HEK293 (cell line): ENCODE measurements at regions not wholly inside any gene's neighbourhood (a gene's known extent, or its start where the extent isn't known, plus 50 kb on each side); places are given as distances from the start of the nearest gene placed in this dataset.

Source experiments
- BCL11A ChIP-seq: fragments of 450-650 bp; formaldehyde crosslinking; IDR thresholded peaks from 2 replicates; pipeline ENCODE4 v1.5.1; 2016; ENCODE audit warnings: low read depth, missing biosample characterization, missing genetic modification characterization
- REST ChIP-seq: fragments of 450-650 bp; formaldehyde crosslinking; IDR thresholded peaks from 2 replicates; pipeline ENCODE4 v1.5.1; 2016; ENCODE audit warnings: missing biosample characterization, missing genetic modification characterization
- SETDB1 ChIP-seq: IDR thresholded peaks from one replicate; pipeline ENCODE4 v1.6.1; 2017; ENCODE audit warnings: mild to moderate bottlenecking, low read length, moderate library complexity, mixed read lengths; ENCODE audit not compliant: insufficient read length
- ZBTB44 ChIP-seq: fragments of 450-650 bp; IDR thresholded peaks from 2 replicates; pipeline ENCODE4 v1.5.1; 2018; ENCODE audit warnings: missing biosample characterization, mild to moderate bottlenecking, missing genetic modification characterization
- ZIC2 ChIP-seq: fragments of 450-650 bp; formaldehyde crosslinking; IDR thresholded peaks from 2 replicates; pipeline ENCODE4 v1.5.1; 2016; ENCODE audit warnings: missing biosample characterization, missing genetic modification characterization
- ZNF138 ChIP-seq: fragments of 450-650 bp; formaldehyde crosslinking; IDR thresholded peaks from 2 replicates; pipeline ENCODE4 v1.5.1; 2016; ENCODE audit warnings: missing biosample characterization, missing genetic modification characterization, borderline replicate concordance
- ZNF248 ChIP-seq: fragments of 450-650 bp; formaldehyde crosslinking; IDR thresholded peaks from 2 replicates; pipeline ENCODE4 v1.5.1; 2017; ENCODE audit warnings: missing biosample characterization, missing genetic modification characterization
- ZNF274 ChIP-seq, 2 experiments: fragments of 200-500 bp in 1 of 2; fragments of 450-650 bp in 1 of 2; sonication (Bioruptor generic) in 1 of 2; formaldehyde crosslinking in 1 of 2; IDR thresholded peaks; 2 replicates each; pipeline versions ENCODE4 v1.5.1 to v1.6.1; 2014 to 2016; ENCODE audit warnings: borderline replicate concordance in 1 of 2, inconsistent platforms in 1 of 2, low read length in 1 of 2, missing biosample characterization in 1 of 2, missing genetic modification characterization in 1 of 2
- ZNF670 ChIP-seq: fragments of 450-650 bp; formaldehyde crosslinking; IDR thresholded peaks from 2 replicates; pipeline ENCODE4 v1.5.1; 2016; ENCODE audit warnings: missing biosample characterization, missing genetic modification characterization, low read depth
- ZNF830 ChIP-seq: fragments of 450-650 bp; IDR thresholded peaks from 2 replicates; pipeline ENCODE4 v1.5.0; 2018; ENCODE audit warnings: missing biosample characterization, missing genetic modification characterization, low read depth, mild to moderate bottlenecking, moderate library complexity
- TF ChIP-seq, protein P1 (sequence below): fragments of 450-650 bp; formaldehyde crosslinking; IDR thresholded peaks from 2 replicates; pipeline ENCODE4 v1.5.1; 2016; ENCODE audit warnings: missing biosample characterization, missing genetic modification characterization
- TF ChIP-seq, protein P2 (sequence below): fragments of 450-650 bp; formaldehyde crosslinking; IDR thresholded peaks from 2 replicates; pipeline ENCODE4 v1.5.1; 2016; ENCODE audit warnings: missing biosample characterization, missing genetic modification characterization
- TF ChIP-seq, protein P3 (sequence below): fragments of 450-650 bp; formaldehyde crosslinking; IDR thresholded peaks from 2 replicates; pipeline ENCODE4 v1.5.1; 2016; ENCODE audit warnings: missing biosample characterization, missing genetic modification characterization, low read depth
- TF ChIP-seq, protein P4 (sequence below): fragments of 450-650 bp; formaldehyde crosslinking; IDR thresholded peaks from 2 replicates; pipeline ENCODE4 v1.5.1; 2016; ENCODE audit warnings: missing biosample characterization, missing genetic modification characterization

- no peak for TF ChIP-seq ZIC2 (tag by site-specific recombination)
- TF ChIP-seq, protein P1, sequence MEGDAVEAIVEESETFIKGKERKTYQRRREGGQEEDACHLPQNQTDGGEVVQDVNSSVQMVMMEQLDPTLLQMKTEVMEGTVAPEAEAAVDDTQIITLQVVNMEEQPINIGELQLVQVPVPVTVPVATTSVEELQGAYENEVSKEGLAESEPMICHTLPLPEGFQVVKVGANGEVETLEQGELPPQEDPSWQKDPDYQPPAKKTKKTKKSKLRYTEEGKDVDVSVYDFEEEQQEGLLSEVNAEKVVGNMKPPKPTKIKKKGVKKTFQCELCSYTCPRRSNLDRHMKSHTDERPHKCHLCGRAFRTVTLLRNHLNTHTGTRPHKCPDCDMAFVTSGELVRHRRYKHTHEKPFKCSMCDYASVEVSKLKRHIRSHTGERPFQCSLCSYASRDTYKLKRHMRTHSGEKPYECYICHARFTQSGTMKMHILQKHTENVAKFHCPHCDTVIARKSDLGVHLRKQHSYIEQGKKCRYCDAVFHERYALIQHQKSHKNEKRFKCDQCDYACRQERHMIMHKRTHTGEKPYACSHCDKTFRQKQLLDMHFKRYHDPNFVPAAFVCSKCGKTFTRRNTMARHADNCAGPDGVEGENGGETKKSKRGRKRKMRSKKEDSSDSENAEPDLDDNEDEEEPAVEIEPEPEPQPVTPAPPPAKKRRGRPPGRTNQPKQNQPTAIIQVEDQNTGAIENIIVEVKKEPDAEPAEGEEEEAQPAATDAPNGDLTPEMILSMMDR (tag by site-specific recombination): no peak
- TF ChIP-seq ZNF248: no peak
- TF ChIP-seq ZNF670 (tag by site-specific recombination): no peak
- no peak for TF ChIP-seq ZNF274 (IDR thresholded peaks at IDR 0.05; ENCODE audit: low read length)
- TF ChIP-seq ZNF274 (tag by site-specific recombination; IDR thresholded peaks at IDR 0.05; ENCODE audit: borderline replicate concordance): no peak
- no peak for TF ChIP-seq SETDB1
- TF ChIP-seq ZBTB44 (tag by site-specific recombination): no peak
- TF ChIP-seq, protein P2, sequence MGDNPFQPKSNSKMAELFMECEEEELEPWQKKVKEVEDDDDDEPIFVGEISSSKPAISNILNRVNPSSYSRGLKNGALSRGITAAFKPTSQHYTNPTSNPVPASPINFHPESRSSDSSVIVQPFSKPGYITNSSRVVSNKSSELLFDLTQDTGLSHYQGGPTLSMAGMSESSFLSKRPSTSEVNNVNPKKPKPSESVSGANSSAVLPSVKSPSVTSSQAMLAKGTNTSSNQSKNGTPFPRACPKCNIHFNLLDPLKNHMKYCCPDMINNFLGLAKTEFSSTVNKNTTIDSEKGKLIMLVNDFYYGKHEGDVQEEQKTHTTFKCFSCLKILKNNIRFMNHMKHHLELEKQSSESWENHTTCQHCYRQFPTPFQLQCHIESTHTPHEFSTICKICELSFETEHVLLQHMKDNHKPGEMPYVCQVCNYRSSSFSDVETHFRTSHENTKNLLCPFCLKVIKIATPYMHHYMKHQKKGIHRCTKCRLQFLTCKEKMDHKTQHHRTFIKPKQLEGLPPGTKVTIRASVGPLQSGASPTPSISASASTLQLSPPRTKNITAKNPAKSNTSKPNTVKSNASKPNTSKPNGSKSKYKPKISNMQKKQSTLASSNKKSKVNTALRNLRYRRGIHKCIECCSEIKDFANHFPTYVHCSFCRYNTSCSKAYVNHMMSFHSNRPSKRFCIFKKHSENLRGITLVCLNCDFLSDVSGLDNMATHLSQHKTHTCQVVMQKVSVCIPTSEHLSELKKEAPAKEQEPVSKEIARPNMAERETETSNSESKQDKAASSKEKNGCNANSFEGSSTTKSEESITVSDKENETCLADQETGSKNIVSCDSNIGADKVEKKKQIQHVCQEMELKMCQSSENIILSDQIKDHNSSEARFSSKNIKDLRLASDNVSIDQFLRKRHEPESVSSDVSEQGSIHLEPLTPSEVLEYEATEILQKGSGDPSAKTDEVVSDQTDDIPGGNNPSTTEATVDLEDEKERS (tag by site-specific recombination): no peak
- TF ChIP-seq, protein P3, sequence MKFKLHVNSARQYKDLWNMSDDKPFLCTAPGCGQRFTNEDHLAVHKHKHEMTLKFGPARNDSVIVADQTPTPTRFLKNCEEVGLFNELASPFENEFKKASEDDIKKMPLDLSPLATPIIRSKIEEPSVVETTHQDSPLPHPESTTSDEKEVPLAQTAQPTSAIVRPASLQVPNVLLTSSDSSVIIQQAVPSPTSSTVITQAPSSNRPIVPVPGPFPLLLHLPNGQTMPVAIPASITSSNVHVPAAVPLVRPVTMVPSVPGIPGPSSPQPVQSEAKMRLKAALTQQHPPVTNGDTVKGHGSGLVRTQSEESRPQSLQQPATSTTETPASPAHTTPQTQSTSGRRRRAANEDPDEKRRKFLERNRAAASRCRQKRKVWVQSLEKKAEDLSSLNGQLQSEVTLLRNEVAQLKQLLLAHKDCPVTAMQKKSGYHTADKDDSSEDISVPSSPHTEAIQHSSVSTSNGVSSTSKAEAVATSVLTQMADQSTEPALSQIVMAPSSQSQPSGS (tag by site-specific recombination): no peak
- no peak for TF ChIP-seq REST (tag by site-specific recombination)
- no peak for TF ChIP-seq ZNF830
- no peak for TF ChIP-seq BCL11A (tag by site-specific recombination)
- TF ChIP-seq, protein P4, sequence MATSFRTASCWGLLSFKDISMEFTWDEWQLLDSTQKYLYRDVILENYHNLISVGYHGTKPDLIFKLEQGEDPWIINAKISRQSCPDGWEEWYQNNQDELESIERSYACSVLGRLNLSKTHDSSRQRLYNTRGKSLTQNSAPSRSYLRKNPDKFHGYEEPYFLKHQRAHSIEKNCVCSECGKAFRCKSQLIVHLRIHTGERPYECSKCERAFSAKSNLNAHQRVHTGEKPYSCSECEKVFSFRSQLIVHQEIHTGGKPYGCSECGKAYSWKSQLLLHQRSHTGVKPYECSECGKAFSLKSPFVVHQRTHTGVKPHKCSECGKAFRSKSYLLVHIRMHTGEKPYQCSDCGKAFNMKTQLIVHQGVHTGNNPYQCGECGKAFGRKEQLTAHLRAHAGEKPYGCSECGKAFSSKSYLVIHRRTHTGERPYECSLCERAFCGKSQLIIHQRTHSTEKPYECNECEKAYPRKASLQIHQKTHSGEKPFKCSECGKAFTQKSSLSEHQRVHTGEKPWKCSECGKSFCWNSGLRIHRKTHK (tag by site-specific recombination): no peak
- TF ChIP-seq ZNF138 (tag by site-specific recombination): no peak
Observed at GRCh38 chr4:24742773-24743172, 52.6 kb upstream of the SOD3 start.
